ENCODE measurements at regions not wholly inside any gene's neighbourhood (a gene's known extent, or its start where the extent isn't known, plus 50 kb on each side); places are given as distances from the start of the nearest gene placed in this dataset.

DNA sequence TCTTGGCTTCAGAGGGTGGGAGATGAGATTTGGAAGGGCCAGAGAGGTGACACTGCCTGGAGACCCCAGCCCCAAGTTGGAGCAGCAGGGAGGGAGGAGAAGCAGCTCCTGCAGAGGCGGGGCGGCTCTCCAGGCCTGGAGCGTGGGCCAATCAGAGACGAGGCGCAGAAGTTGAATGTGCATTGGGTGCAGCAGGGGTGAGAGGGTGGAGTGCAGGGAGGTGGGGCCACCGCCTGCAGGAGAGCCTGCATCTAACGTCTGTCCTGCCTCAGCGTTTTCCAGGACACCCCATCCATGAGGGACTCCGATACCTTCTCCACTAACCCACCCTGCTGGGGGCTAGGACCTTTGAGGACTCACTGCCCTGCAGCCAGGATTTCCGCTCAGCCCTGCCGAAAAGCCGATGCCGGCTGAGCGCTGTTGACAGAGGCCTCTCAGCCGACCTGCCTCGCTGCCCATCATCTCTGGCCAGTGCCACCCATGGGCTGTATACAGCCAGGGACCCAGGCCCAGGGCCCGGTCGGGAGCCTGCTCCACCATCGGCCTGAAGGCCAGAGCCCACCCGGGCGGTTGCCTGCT is 146.2 kb downstream of the ENGASE start:
- no peak for DNase-seq (ENCODE audit: low spot score in 2 of 2)
- H3K9me3 ChIP-seq, result no peaks in the 10 kb centered on the region
- intact Hi-C loops (cut with DNase I), result no loop called here
- peaks cover 5% of the 10 kb centered on the region for H3K27me3 ChIP-seq
- peak overlapping the region in 1 of 2 donors; percentile 15 for H3K4me3 ChIP-seq
- TF ChIP-seq, protein P1, sequence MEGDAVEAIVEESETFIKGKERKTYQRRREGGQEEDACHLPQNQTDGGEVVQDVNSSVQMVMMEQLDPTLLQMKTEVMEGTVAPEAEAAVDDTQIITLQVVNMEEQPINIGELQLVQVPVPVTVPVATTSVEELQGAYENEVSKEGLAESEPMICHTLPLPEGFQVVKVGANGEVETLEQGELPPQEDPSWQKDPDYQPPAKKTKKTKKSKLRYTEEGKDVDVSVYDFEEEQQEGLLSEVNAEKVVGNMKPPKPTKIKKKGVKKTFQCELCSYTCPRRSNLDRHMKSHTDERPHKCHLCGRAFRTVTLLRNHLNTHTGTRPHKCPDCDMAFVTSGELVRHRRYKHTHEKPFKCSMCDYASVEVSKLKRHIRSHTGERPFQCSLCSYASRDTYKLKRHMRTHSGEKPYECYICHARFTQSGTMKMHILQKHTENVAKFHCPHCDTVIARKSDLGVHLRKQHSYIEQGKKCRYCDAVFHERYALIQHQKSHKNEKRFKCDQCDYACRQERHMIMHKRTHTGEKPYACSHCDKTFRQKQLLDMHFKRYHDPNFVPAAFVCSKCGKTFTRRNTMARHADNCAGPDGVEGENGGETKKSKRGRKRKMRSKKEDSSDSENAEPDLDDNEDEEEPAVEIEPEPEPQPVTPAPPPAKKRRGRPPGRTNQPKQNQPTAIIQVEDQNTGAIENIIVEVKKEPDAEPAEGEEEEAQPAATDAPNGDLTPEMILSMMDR (IDR thresholded peaks at IDR 0.05), result no peak
- no peaks in the 10 kb centered on the region for H3K4me1 ChIP-seq
- H3K27ac ChIP-seq, result no peak overlapping the region
- H3K36me3 ChIP-seq, result no peaks in the 10 kb centered on the region

DNA sequence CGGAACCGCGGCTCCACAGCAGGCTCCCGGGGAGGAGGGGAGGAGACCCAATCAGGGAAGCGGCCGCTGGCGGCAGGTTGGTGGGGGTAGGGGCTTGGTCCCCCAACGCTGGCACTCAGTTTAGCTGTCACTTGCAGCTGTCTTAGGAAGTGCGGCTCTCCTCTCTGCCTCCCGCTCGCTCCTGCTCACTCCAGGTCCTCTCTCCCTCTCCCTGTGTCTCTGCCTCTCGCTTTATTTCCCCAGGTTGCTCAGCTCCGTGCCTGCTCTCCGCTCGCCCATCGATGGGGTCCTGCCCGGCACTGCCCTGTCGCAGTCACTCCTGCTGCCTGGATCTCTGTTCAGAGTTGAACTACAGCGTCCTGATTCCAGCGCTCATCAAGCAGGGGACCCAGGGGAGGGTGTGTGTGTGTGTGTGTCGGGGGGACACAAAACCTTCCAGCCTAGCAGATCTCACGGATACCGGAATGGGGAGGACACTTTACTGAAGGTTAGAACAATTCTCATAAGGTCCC is 145.6 kb downstream of the ENGASE start:
- intact Hi-C loops (cut with DNase I), result no loop called here
- H3K4me3 ChIP-seq, result peak overlapping the region in 1 of 2 donors; percentile 15
- peaks cover 5% of the 10 kb centered on the region for H3K27me3 ChIP-seq

DNA sequence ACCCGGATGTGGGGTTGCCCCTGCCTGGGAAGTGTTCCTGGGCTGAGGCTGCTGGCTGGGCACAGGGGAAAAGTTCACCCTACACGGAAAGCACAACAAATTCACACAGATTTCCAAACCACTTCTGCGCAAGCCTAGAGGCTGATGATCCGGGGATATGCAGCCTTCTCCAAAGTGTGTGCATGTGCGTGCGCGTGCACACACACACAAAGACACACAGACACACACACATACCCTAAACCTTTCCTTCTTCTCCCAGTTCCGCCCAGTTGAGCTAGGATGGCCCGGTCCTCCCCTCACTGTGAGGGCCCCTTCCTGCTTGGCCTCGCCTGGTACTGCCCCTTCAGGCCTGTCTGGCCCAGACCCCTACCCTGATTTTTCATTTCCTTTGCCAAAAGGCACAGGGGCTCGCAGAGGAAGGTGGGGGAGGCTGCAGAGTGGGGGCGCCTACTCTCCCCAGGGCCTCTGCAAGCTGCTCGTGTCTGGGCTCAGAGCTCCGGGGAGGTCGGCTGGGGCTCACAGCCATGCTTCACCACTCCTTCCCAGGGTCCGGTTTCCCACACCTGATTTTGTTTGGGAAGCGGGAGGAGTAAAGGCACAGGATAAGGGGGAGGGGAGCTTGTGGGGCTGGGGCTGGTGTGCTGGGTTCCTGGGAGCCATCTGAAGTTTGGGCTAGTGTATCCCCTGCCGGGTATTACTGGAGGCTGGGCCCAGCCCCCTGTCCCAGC is 144.7 kb downstream of the ENGASE start:
- Histone ChIP-seq H3K36me3 (no peaks in the 10 kb centered on the region), H3K4me1 (no peaks in the 10 kb centered on the region), H3K4me3 (no peak overlapping the region), H3K27ac (no peak overlapping the region), H3K27me3 (peaks cover 5% of the 10 kb centered on the region), H3K9me3 (no peaks in the 10 kb centered on the region)
- no peak for DNase-seq (ENCODE audit: low spot score in 2 of 2)
- TF ChIP-seq, protein P1 (IDR thresholded peaks at IDR 0.05), result no peak
- intact Hi-C loops (cut with DNase I), result no loop called here

More for the DNA sequence above, 145.6 kb downstream of the ENGASE start:
- Histone ChIP-seq H3K4me1 (no peaks in the 10 kb centered on the region), H3K27ac (no peak overlapping the region), H3K9me3 (no peaks in the 10 kb centered on the region), H3K36me3 (no peaks in the 10 kb centered on the region)
- DNase-seq (ENCODE audit: low spot score in 2 of 2), result no peak
- TF ChIP-seq, protein P1 (IDR thresholded peaks at IDR 0.05), result no peak

DNA sequence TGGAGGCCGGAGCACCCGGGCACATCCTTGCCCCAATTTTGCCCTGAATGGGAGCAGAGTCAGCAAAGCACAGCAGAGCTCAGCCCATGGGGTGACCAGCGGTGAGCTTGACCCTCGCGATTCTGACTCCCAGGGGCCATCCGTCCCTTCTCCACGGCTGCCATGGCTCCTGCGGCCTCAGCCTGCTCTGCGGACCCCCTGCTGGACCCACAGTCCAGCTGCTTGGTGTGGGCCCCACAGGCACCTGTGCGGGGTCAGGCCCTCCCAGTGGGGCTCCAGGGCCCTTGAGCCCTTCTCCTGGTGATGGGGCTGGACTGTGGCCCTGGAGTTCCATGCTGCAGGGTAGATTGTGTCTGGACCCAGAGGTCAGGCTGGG is 144.2 kb downstream of the ENGASE start:
- Histone ChIP-seq H3K27me3 (peaks cover 5% of the 10 kb centered on the region), H3K9me3 (no peaks in the 10 kb centered on the region)
- TF ChIP-seq, protein P1 (IDR thresholded peaks at IDR 0.05), result no peak

DNA sequence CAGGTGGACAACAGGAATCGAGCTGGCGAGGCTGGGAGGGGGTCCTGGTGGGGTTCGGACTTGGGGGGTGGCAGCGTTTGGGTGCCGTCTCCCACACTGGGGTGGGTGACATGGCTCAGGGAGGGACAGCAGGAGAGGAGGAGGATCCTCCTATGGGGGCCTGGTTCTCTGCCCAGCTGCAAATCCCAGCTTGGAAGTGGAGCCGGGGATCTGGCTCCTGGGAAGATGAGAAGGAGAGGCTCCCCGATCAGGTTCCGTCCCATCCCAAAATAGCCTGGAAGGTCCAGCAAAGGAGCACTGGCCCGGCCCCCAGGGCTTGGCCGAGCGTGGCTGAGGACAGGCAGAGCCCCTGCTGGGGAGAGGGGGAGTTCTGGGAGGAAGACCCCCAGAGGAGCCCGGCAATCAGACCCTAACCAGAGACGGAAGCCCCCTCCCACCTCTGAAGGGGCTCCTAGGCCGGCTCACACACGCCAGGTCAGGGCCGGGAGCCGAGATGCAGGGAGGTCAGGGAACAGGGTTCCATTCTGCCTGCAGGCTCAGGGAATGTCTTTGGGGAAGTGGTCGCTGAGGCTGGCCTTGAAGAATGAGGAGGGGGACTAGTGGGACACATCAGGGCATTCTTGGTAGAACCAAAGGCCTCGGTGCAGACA is 143.7 kb downstream of the ENGASE start:
- H3K36me3 ChIP-seq, result no peaks in the 10 kb centered on the region
- H3K9me3 ChIP-seq, result no peaks in the 10 kb centered on the region
- peaks cover 5% of the 10 kb centered on the region for H3K27me3 ChIP-seq
- no peak for DNase-seq (ENCODE audit: low spot score in 2 of 2)
- no peaks in the 10 kb centered on the region for H3K4me1 ChIP-seq
- intact Hi-C loops (cut with DNase I), result no loop called here
- TF ChIP-seq, protein P1 (IDR thresholded peaks at IDR 0.05), result no peak
- H3K27ac ChIP-seq, result no peak overlapping the region
- no peak overlapping the region for H3K4me3 ChIP-seq

More for the DNA sequence above, 144.2 kb downstream of the ENGASE start:
- H3K4me3 ChIP-seq, result no peak overlapping the region
- H3K4me1 ChIP-seq, result no peaks in the 10 kb centered on the region
- no peak for DNase-seq (ENCODE audit: low spot score in 2 of 2)
- H3K27ac ChIP-seq, result no peak overlapping the region
- intact Hi-C loops (cut with DNase I), result no loop called here
- H3K36me3 ChIP-seq, result no peaks in the 10 kb centered on the region

Measured in ascending aorta (tissue), 2 donors.